ENCODE measurements at regions not wholly inside any gene's neighbourhood (a gene's known extent, or its start where the extent isn't known, plus 50 kb on each side); places are given as distances from the start of the nearest gene placed in this dataset.
A peak's percentile ranks its signal among the peaks of the same experiment; 100 is the strongest.

- no peak for DNase-seq
Measured at GRCh38 chr22:44589831-44590230, 91.8 kb upstream of the RTL6 start.

- no peak for DNase-seq
Measured at GRCh38 chr22:44588348-44588747, 90.3 kb upstream of the RTL6 start.

- DNase-seq, result no peak
Measured at GRCh38 chr22:44587737-44588310, 89.8 kb upstream of the RTL6 start.

- DNase-seq, result no peak
Measured at GRCh38 chr22:44586999-44587736, 89.1 kb upstream of the RTL6 start.

- no peak for DNase-seq
Measured at GRCh38 chr22:44586351-44586990, 88.4 kb upstream of the RTL6 start.

- no peak for DNase-seq
Measured at GRCh38 chr22:44585559-44586350, 87.7 kb upstream of the RTL6 start.

- DNase-seq, result no peak
Measured at GRCh38 chr22:44584256-44584902, 86.3 kb upstream of the RTL6 start.

- no peak for DNase-seq
Measured at GRCh38 chr22:44583854-44584253, 85.8 kb upstream of the RTL6 start.

- DNase-seq, result peak; percentile 23 to 52 (median 45)
Measured at GRCh38 chr22:44583061-44583760, 85.2 kb upstream of the RTL6 start.

GRCh38 chr22:44582016-44582415 is 84.0 kb upstream of the RTL6 start:
- no peak for DNase-seq

GRCh38 chr22:44581096-44581435 is 83.0 kb upstream of the RTL6 start:
- no peak for DNase-seq

- no peak for DNase-seq
Measured at GRCh38 chr22:44580176-44581095, 82.4 kb upstream of the RTL6 start.

GRCh38 chr22:44578516-44579230 is 80.6 kb upstream of the RTL6 start:
- no peak for DNase-seq

GRCh38 chr22:44578110-44578457 is 80.1 kb upstream of the RTL6 start:
- no peak for DNase-seq

GRCh38 chr22:44577391-44578109 is 79.5 kb upstream of the RTL6 start:
- DNase-seq, result peak; percentile 55 to 65 (median 56)

- no peak for DNase-seq
Measured at GRCh38 chr22:44576311-44577260, 78.6 kb upstream of the RTL6 start.

GRCh38 chr22:44575381-44576268 is 77.6 kb upstream of the RTL6 start:
- DNase-seq, result no peak

All from suppressor macrophage treated with lipopolysaccharide for 1 hour (primary cell).